Naive thymus-derived CD8-positive, alpha-beta T cell (primary cell): ENCODE measurements at regions not wholly inside any gene's neighbourhood (a gene's known extent, or its start where the extent isn't known, plus 50 kb on each side); places are given as distances from the start of the nearest gene placed in this dataset.

Experiments
- ATAC-seq, 2 donors: fragments of 150-1000 bp; cut with Tn5 transposase in 1 of 2; sonication (Bioruptor Pico), chemical (Tn5 transposase) in 1 of 2; 1 replicate in 1 of 2; 2 replicates in 1 of 2; pipeline ENCODE4 v1.10.0; 2021; ENCODE audit warnings: mild to moderate bottlenecking in 2 of 2, moderate library complexity in 2 of 2
- POLR2A ChIA-PET: fragments of 350-600 bp; sonication (Branson Sonifier 250); formaldehyde crosslinking; loops from one replicate; lab custom pipeline; 2021; ENCODE audit warnings: antibody characterized with exemption; lab: Charles Lee
- DNase-seq, 10 donors: peaks; one replicate each; pipeline versions ENCODE4 v3.0.0 to v3.0.0-alpha.2; 2020 to 2022
- H3K27ac Mint-ChIP-seq, 10 donors: one replicate each; pipeline ENCODE4 v1.8.0; 2020 to 2022; ENCODE audit warnings: mild to moderate bottlenecking in 10 of 10, mixed read lengths in 10 of 10, moderate library complexity in 4 of 10, inconsistent platforms in 1 of 10
- H3K27me3 Mint-ChIP-seq, 5 donors: one replicate each; pipeline ENCODE4 v1.8.0; 2021 to 2022; ENCODE audit warnings: mixed read lengths in 5 of 5
- H3K36me3 Mint-ChIP-seq, 3 donors: one replicate each; pipeline ENCODE4 v1.8.0; 2020 to 2022; ENCODE audit warnings: mixed read lengths in 3 of 3, mild to moderate bottlenecking in 2 of 3, inconsistent platforms in 1 of 3
- H3K4me1 Mint-ChIP-seq, 4 donors: one replicate each; pipeline ENCODE4 v1.8.0; 2021 to 2022; ENCODE audit warnings: mixed read lengths in 4 of 4
- H3K4me3 Mint-ChIP-seq, 10 donors: one replicate each; pipeline ENCODE4 v1.8.0; 2020 to 2022; ENCODE audit warnings: mild to moderate bottlenecking in 10 of 10, mixed read lengths in 10 of 10, moderate library complexity in 6 of 10, inconsistent platforms in 1 of 10
- H3K9me3 Mint-ChIP-seq, 9 donors: one replicate each; pipeline ENCODE4 v1.8.0; 2020 to 2022; ENCODE audit warnings: mixed read lengths in 9 of 9, mild to moderate bottlenecking in 3 of 9, inconsistent platforms in 1 of 9, moderate library complexity in 1 of 9

- H3K4me1 Mint-ChIP-seq, result no peaks in the 10 kb centered on the region
- no peak overlapping the region for H3K27ac Mint-ChIP-seq
- no peak for DNase-seq
- no peak for ATAC-seq
- H3K27me3 Mint-ChIP-seq, result peaks cover 0 to 4% (median 0%) of the 10 kb centered on the region in 5 donors
- H3K4me3 Mint-ChIP-seq, result no peak overlapping the region
- H3K36me3 Mint-ChIP-seq, result no peaks in the 10 kb centered on the region
- POLR2A ChIA-PET, result interaction anchor here (0.5 kb wide), 1 partner anchor 11 kb away, joined by 4 read pairs; no protein-coding TSS in a partner anchor
- H3K9me3 Mint-ChIP-seq, result peaks cover 0 to 2% (median 0%) of the 10 kb centered on the region in 9 donors
These were observed 129.0 kb upstream of the HMHB1 start for GRCh38 chr5:143682929-143683386.

- POLR2A ChIA-PET, result interaction anchor here (0.5 kb wide), 1 partner anchor 11 kb away, joined by 4 read pairs; no protein-coding TSS in a partner anchor
- Mint-ChIP-seq H3K4me1 (no peaks in the 10 kb centered on the region), H3K27ac (no peak overlapping the region), H3K4me3 (no peak overlapping the region), H3K9me3 (peaks cover 0 to 2% (median 0%) of the 10 kb centered on the region in 9 donors), H3K36me3 (no peaks in the 10 kb centered on the region), H3K27me3 (peaks cover 0 to 4% (median 0%) of the 10 kb centered on the region in 5 donors)
- DNase-seq (no peak), ATAC-seq (no peak)
These were observed 129.6 kb upstream of the HMHB1 start for GRCh38 chr5:143682246-143682905.

GRCh38 chr5:143680672-143681259, 131.2 kb upstream of the HMHB1 start:
- H3K36me3 Mint-ChIP-seq, result no peaks in the 10 kb centered on the region
- H3K27ac Mint-ChIP-seq, result no peak overlapping the region
- DNase-seq (no peak), ATAC-seq (no peak)
- POLR2A ChIA-PET, result no interaction called here
- H3K4me1 Mint-ChIP-seq, result no peaks in the 10 kb centered on the region
- no peak overlapping the region for H3K4me3 Mint-ChIP-seq
- peaks cover 0 to 4% (median 0%) of the 10 kb centered on the region in 5 donors for H3K27me3 Mint-ChIP-seq
- no peaks in the 10 kb centered on the region for H3K9me3 Mint-ChIP-seq

- Mint-ChIP-seq H3K4me3 (no peak overlapping the region), H3K27me3 (peaks cover 0 to 5% (median 0%) of the 10 kb centered on the region in 5 donors), H3K9me3 (no peaks in the 10 kb centered on the region), H3K4me1 (no peaks in the 10 kb centered on the region), H3K27ac (no peak overlapping the region), H3K36me3 (no peaks in the 10 kb centered on the region)
- POLR2A ChIA-PET, result no interaction called here
- DNase-seq, result no peak
- no peak for ATAC-seq
These were observed 132.2 kb upstream of the HMHB1 start for GRCh38 chr5:143679777-143680176.

- POLR2A ChIA-PET, result no interaction called here
These were observed 133.6 kb upstream of the HMHB1 start for GRCh38 chr5:143678148-143678905.

GRCh38 chr5:143677403-143677802, 134.6 kb upstream of the HMHB1 start:
- POLR2A ChIA-PET, result no interaction called here
- H3K36me3 Mint-ChIP-seq, result no peaks in the 10 kb centered on the region
- no peak overlapping the region for H3K27ac Mint-ChIP-seq
- no peak overlapping the region for H3K4me3 Mint-ChIP-seq
- ATAC-seq (no peak), DNase-seq (no peak)
- peaks cover 0 to 8% (median 0%) of the 10 kb centered on the region in 5 donors for H3K27me3 Mint-ChIP-seq
- no peaks in the 10 kb centered on the region for H3K4me1 Mint-ChIP-seq
- no peaks in the 10 kb centered on the region for H3K9me3 Mint-ChIP-seq

More at GRCh38 chr5:143678148-143678905, 133.6 kb upstream of the HMHB1 start:
- Mint-ChIP-seq H3K27ac (peak overlapping the region in 1 of 10 donors; percentile 47), H3K36me3 (no peaks in the 10 kb centered on the region), H3K4me3 (no peak overlapping the region), H3K4me1 (no peaks in the 10 kb centered on the region), H3K9me3 (no peaks in the 10 kb centered on the region), H3K27me3 (peaks cover 0 to 8% (median 0%) of the 10 kb centered on the region in 5 donors)
- DNase-seq (no peak), ATAC-seq (no peak)

- Mint-ChIP-seq H3K4me3 (no peak overlapping the region), H3K9me3 (no peaks in the 10 kb centered on the region), H3K4me1 (no peaks in the 10 kb centered on the region), H3K27ac (no peak overlapping the region), H3K36me3 (no peaks in the 10 kb centered on the region), H3K27me3 (peaks cover 0 to 9% (median 0%) of the 10 kb centered on the region in 5 donors)
- ATAC-seq, result no peak
- no peak for DNase-seq
- POLR2A ChIA-PET, result no interaction called here
These were observed 135.2 kb upstream of the HMHB1 start for GRCh38 chr5:143676802-143677201.

GRCh38 chr5:143674469-143674786, 137.5 kb upstream of the HMHB1 start:
- peaks cover 0 to 13% (median 0%) of the 10 kb centered on the region in 9 donors for H3K9me3 Mint-ChIP-seq

GRCh38 chr5:143673676-143674468, 138.1 kb upstream of the HMHB1 start:
- DNase-seq (no peak), ATAC-seq (no peak)
- Mint-ChIP-seq H3K27ac (no peak overlapping the region), H3K4me1 (no peaks in the 10 kb centered on the region), H3K9me3 (peaks cover 0 to 13% (median 0%) of the 10 kb centered on the region in 9 donors), H3K36me3 (peaks cover 0 to 8% (median 0%) of the 10 kb centered on the region in 3 donors), H3K27me3 (peaks cover 0 to 8% (median 0%) of the 10 kb centered on the region in 5 donors), H3K4me3 (no peak overlapping the region)
- POLR2A ChIA-PET, result no interaction called here

More at GRCh38 chr5:143674469-143674786, 137.5 kb upstream of the HMHB1 start:
- POLR2A ChIA-PET, result no interaction called here
- H3K27me3 Mint-ChIP-seq, result peaks cover 0 to 8% (median 0%) of the 10 kb centered on the region in 5 donors
- H3K4me3 Mint-ChIP-seq, result no peak overlapping the region
- DNase-seq (no peak), ATAC-seq (no peak)
- H3K4me1 Mint-ChIP-seq, result no peaks in the 10 kb centered on the region
- no peak overlapping the region for H3K27ac Mint-ChIP-seq
- H3K36me3 Mint-ChIP-seq, result peaks cover 0 to 8% (median 0%) of the 10 kb centered on the region in 3 donors

GRCh38 chr5:143672806-143673205, 139.2 kb upstream of the HMHB1 start:
- Mint-ChIP-seq H3K27me3 (peaks cover 0 to 8% (median 0%) of the 10 kb centered on the region in 5 donors), H3K4me1 (no peaks in the 10 kb centered on the region), H3K4me3 (no peak overlapping the region), H3K27ac (no peak overlapping the region), H3K9me3 (peaks cover 0 to 13% (median 0%) of the 10 kb centered on the region in 9 donors), H3K36me3 (peaks cover 0 to 8% (median 0%) of the 10 kb centered on the region in 3 donors)
- no peak for ATAC-seq
- DNase-seq, result no peak
- POLR2A ChIA-PET, result no interaction called here

- Mint-ChIP-seq H3K4me3 (no peak overlapping the region), H3K36me3 (peaks cover 0 to 8% (median 0%) of the 10 kb centered on the region in 3 donors), H3K27me3 (peaks cover 0 to 8% (median 0%) of the 10 kb centered on the region in 5 donors), H3K4me1 (no peaks in the 10 kb centered on the region), H3K9me3 (peaks cover 0 to 13% (median 0%) of the 10 kb centered on the region in 9 donors), H3K27ac (no peak overlapping the region)
- POLR2A ChIA-PET, result interaction anchor here (0.7 kb wide), 1 partner anchor 11 kb away, joined by 4 read pairs; no protein-coding TSS in a partner anchor
- DNase-seq (no peak), ATAC-seq (no peak)
These were observed 140.0 kb upstream of the HMHB1 start for GRCh38 chr5:143671674-143672569.
